Stimulated activated CD8-positive, alpha-beta memory T cell treated with anti-CD3 and anti-CD28 coated beads, Interleukin-15, amount 100 ng/mL, for 4 hours (primary cell): ENCODE measurements at regions not wholly inside any gene's neighbourhood (a gene's known extent, or its start where the extent isn't known, plus 50 kb on each side); places are given as distances from the start of the nearest gene placed in this dataset.
"Not testable (repeated sequence)": the region's sequence is repeated elsewhere in the genome, so short reads cannot be mapped to it uniquely, and the experiment has no call there.

Experiments
- DNase-seq, 2 donors: peaks; one replicate each; pipeline ENCODE4 v3.0.0-alpha.2; 2020; ENCODE audit warnings: low read depth in 2 of 2

DNA sequence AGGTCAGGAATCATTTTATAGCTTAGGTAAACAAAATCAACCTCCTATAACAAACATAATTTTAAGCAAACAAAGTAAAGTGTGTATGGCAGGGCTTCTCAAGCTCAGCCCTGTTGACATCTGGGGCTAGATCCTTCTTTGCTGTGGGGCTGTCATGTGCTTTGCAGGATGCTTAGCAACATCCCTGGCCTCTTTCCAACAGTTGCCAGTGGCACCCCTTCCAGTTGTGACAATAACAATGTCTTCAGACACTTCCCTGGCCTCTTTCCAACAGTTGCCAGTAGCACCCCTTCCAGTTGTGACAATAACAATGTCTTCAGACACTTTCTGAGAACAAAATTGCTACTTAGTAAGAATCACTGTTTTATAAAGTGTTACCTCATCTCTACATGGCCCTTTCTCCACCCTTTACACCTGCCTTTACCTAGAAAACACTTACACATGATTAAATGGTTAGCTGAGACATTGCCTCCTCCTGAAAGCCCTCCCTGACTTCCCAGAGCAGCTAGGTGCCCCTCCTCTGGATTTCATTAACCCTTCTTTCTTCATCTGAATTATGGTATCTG lies 194.0 kb upstream of the LMCD1 start:
- no peak for DNase-seq

DNA sequence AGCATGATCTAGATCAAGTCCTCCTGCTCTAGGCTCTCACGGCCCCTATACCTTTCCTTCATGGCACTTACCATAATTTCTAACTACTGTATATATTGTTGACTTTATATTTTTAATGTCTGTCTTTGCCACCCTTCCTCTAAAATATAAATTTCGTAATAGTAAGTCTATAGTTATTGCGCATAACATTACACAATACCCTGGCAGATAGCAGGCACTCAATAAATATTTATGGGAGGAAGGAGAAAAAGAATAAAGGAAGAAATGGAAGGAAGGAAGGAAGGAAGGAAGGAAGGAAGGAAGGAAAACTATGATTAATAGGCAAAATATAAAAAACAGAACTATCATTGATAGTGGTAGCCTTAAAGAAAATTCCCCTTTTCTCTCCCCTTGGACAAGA lies 190.3 kb upstream of the LMCD1 start:
- DNase-seq: no peak

DNA sequence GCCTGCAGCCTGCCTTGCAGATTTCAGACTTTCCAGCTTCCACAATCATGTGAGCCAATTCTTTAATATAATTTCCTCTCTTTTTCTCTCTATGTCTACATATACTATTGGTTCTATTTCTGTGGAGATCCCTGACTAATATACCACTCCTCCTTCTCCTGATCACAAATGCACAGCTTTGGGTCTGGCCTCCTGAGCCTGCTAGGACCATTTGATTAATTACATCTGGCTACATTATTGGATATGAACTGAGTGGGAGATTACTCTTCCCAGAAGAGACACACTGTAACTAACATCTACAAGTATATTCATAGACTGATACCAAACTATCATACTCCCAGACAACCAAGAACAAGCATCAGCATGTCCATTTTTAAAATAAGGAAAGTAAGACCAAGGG lies 188.9 kb upstream of the LMCD1 start:
- DNase-seq: no peak

DNA sequence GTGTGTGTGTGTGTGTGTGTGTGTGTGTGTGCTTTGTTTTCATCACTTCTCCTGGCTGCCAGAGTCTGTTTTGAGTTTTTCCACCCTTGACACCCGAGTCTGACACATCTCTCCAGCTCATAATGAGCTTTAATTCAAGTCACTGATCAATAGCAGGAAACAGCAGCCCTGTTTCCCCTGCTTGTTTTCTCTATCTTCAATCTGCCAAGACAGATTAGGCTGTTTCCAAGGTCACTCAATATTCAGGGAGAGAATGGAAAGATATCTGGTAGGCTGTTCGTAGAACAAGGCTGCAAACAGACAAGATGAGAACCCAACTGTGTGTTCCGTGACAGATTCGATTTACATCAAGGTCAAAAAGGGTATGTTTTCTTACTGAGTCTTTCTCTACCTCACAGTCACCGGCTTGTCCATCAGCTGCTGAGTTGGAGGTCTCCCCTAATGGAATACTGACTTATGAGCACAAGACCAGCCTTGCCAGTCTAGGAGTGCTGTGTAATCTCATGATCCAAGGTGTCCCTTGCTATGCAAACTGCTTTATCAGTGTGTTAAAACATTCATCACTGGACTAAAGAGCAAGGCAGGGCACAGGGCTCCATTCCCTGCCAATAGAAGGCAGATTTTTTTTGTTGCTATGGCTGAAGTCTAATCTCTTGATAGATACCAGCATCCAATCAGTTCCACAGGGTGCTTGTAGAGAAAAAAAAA lies 187.9 kb upstream of the LMCD1 start:
- no peak for DNase-seq

- not testable (repeated sequence) for DNase-seq
These were observed 186.1 kb upstream of the LMCD1 start for GRCh38 chr3:8315526-8315925.

DNA sequence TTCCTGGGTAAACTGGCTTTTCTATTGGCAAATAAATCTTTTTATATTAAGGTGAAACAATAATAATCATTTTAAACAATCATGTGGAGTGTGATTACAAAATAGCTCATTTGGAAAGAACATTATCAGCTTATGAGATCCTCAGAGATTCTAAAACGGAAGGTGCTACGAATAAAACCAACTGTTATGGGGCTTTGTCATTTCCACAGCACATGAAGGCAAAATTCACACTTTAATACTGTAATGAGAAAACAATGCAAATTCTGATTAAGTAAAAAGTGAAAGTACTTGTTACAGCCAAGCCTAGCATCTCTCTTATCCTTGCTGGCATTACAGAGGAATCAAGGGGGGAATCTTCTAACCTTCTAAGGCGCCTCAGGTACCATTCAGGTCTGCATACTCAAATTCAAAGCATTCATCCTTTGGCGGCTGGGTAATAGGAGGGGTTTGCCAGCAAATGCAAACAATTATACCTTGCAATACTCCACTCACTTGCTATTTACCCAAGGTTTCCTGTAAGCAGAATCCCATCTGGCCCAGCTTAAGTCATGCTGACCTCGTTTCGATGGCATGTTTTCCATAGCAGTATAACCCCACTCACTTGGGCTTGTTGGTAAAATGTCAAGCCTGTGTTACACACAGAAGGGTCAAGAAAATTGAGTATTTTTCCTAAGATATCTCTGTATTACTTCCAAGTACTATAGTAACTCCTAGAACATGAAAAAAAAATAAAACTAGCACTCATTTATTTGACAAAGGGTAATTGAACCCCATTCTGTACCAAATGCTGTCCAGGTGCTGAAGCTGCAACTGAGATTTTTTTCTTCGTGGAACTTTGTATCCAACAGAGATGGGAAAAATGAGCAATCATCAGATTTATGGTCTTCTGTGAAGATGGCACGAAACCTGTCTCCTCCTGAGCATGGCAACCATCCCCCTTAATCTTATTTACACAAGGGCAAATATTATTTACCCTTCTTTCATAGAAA lies 183.7 kb upstream of the LMCD1 start:
- DNase-seq: no peak

DNA sequence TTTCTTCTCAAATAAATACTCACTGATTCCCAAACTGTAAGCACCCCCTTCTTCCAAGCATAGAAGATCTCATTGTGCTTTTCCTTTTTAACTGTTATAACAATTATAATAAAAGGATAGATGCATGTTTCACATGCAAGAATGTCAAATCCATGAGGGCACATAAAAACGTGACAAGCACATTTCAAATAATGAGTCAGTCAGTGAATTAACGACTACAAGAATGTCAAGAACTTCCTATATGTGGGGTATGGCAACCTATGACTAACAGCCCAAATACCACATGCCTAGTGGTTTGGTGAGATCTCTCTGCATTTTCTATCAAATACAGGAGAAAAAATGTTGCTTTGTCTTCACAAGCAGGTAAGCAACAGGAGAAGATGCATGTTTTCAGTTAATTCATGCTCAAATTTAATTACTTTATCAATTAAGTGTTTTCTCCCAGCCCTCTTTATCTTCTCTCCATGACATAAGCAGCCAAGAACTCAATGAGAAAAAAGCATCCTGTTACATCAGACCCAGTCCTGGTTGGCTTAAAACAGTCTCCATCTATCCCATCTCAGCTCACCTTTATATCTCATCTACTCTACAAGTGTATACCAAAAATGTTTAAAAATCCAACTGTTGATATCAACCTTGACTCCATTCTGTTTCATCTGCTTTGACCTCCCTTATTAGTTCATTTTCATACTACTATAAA lies 181.5 kb upstream of the LMCD1 start:
- no peak for DNase-seq

DNA sequence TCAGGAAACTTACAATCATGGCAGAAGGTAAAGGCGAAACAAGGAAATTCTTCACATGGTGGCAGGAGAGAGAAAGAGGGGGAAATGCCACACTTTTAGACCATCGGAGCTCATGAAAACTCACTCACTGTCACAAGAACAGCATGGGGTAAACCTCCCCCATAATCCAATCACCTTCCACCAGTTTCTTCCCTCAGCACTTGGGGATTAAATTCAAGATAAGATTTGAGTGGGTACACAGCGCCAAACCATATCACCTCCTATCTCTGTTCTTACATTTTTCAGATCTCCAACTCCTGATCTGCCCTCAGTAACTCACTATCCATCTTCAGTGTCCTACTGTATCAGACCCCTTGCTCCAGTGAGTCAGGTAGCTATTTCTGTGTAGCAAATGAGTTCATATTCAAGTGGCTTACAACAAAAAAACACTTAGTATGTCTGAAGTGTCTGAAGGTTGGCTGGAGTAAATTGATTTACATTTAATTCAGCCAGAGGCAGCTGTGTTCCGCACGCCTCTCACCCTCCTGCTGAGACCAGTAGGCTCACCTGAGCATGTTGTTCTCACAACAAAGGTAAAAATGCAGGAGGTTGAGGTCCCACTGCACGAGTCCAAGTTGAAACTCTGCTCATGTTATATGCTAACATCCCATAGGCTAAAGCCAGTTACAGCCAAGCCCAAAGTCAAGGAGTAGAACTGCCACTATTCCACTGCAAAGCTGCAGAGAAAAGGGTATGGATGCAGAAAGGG lies 180.7 kb upstream of the LMCD1 start:
- no peak for DNase-seq

- DNase-seq: peak in 1 of 2 donors; percentile 6
These were observed 176.9 kb upstream of the LMCD1 start for GRCh38 chr3:8324747-8325146.

DNA sequence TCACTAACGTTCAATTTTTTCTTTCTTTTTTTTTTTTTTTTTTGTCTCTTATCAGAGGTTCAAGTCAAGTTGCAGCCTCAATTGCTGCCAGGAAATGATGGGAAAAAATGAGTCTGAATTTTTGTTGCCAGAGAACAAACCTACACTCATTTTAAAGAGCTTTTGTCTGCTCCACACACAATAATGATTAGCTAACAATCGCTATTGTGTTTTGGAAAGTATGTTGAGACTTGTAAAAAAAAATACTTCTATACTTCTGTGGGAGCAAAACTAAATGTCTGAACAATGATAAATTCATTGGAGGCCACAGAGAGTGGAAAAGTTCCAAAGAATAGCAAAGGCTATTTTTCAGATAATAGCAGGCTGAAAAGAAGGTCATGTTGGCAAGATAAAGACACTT lies 176.3 kb upstream of the LMCD1 start:
- no peak for DNase-seq

DNA sequence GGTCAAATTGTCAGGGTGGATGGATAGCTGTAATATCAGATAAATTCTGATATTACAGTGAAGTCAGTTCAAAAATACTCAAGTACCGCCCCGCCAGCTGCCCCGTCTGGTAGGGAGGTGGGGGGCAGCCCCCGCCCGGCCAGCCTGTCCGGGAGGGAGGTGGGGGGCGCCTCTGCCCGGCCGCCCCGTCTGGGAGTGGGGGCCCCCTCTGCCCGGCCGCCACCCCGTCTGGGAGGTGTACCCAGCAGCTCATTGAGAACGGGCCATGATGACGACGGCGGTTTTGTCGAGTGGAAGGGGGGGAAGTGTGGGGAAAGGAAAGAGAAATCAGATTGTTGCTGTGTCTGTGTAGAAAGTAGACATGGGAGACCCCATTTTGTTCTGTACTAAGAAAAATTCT lies 175.8 kb upstream of the LMCD1 start:
- DNase-seq: not testable (repeated sequence)

DNA sequence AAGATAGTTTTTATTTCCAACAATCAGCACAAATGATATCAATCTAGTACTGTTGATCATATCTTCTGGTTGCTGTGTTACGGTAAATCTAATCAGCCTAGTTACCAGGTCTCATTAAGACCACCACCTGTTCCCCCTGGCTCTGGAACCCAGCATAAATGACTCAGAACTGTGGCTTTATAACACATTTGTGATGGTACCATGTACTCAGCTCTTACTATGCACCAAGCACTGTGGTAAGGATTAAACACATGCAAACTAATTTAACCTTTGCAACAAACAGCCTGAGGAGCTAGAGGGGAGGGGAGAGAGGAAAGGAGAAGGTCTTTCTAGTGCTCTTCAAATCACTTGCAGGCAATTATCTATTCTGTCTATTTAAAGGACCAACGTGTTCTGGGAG lies 173.9 kb upstream of the LMCD1 start:
- no peak for DNase-seq

DNA sequence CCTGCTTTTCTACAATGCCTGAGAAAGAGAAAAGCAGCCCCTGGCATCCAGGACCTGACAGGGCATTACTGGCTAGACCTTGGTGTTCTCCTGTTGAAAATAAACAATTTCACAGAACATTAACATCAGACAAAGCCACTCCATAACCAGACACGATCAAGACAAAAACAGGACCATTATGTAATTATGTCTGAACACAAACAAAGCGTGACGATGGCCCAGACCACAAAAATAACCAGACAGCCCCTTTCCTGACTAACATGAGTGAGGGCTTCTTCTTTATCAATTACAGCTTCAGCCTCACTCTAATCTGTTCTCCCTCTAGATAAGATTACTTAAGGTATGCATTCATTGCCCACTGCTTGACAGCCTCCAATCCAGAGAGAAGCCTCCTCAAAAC lies 172.7 kb upstream of the LMCD1 start:
- DNase-seq: no peak

DNA sequence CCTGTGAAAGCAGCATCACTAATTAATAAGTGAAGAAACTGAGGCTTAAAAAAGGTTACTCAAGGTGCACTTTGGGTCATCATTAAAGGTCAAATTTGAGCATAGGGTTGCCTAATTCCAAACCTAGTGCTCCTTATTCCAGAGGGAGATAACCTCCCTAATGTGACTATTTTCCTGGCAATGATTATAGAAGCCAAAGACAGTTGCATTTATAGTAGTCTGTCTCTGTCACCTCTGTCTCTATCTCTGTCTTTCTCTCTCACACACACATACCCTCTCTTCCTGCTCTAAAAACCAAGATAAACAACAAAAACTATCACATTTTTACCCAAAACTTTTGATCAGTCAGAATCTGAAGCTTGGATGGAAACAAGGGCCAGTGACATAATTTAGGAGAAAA lies 172.0 kb upstream of the LMCD1 start:
- DNase-seq: no peak

GRCh38 chr3:8336456-8336855 lies 165.2 kb upstream of the LMCD1 start:
- no peak for DNase-seq

- no peak for DNase-seq
These were observed 163.2 kb upstream of the LMCD1 start for GRCh38 chr3:8338424-8338823.

GRCh38 chr3:8341821-8342247 lies 159.8 kb upstream of the LMCD1 start:
- DNase-seq: no peak

DNA sequence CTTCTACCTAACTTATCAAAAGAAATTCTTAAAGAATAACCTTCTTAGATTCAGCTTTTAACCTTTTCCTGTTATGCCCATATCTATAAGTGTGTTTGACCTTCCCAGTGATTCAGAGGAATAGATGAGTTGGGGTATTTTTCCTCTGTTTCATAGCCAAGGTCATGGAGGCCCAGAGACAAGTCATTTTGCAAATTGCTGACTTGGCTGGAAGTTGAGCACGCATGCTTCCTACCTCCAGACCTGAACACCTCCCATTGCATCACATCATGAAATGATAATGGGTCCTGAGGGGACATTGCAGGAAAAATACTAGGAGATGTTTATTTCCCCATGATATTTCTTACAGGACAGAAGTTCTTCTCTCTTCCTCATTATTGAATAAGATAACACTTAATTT lies 158.6 kb upstream of the LMCD1 start:
- DNase-seq: no peak

DNA sequence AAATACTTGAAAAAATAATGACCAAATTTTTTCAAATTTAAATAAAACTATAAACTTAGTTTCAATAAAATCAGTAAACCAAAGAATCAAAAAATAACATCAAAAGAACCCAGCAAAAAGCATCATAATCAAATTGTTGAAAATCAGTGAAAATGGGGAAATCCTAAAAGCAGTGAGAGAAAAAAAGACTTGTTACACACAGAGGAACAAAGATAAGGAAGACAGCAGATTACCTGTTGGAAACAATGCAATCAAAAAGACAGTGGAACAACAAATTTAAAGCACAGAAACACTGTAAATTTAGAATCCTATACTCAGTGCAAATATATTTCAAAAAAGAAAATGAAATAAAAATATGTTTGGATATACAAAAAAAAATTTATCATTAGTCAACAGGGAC lies 156.2 kb upstream of the LMCD1 start:
- no peak for DNase-seq

DNA sequence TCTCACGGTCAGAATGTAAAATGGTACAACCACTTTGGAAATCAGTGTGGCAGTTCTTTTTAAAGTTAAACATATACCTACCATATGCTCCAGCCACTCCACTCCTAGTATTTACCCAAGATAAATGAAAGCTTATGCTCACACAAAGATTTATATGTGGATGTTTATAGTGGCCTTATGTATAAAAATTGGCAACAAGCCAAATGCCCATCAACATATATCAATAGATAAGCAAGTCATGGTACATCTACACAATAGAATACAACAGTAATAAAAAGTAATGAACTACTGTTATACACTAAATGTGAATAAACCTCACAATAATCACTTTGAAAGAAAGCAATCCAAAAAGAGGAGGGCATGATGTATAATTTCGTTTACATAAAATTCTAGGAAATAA lies 153.5 kb upstream of the LMCD1 start:
- no peak for DNase-seq

DNA sequence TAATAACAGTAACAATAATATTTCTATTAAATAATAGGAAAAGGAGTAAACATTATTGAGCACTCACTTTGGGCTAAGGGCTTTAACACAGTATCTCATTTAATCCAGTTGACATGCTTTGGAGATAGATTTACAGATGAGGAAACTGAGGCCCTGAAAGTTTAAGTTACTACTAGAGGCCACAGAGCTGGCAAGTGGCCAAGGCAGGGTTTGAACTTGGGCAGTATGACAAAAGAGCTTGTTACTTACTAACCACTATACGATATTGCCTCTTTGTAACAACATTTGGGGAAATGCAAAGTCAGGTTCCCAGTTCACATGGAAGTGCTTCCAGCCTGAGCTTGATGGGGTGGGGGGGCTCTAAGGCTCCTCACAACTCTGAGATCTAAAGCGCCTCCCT lies 149.1 kb upstream of the LMCD1 start:
- no peak for DNase-seq
